Osteocyte (in vitro differentiated cells): ENCODE measurements at regions not wholly inside any gene's neighbourhood (a gene's known extent, or its start where the extent isn't known, plus 50 kb on each side); places are given as distances from the start of the nearest gene placed in this dataset.

ENCODE experiments used
- DNase-seq: peaks from one replicate; pipeline ENCODE4 v3.0.0; 2021; ENCODE audit warnings: mixed read lengths; ENCODE audit not compliant: unreplicated experiment; ENCODE audit errors: extremely low spot score
- H3K27ac Mint-ChIP-seq: one replicate; pipeline ENCODE4 v1.8.0; 2021; ENCODE audit warnings: mild to moderate bottlenecking, mixed read lengths; ENCODE audit not compliant: unreplicated experiment
- H3K27me3 Mint-ChIP-seq: one replicate; pipeline ENCODE4 v1.8.0; 2021; ENCODE audit warnings: mixed read lengths; ENCODE audit not compliant: unreplicated experiment
- H3K36me3 Mint-ChIP-seq: one replicate; pipeline ENCODE4 v1.8.0; 2021; ENCODE audit warnings: mixed read lengths; ENCODE audit not compliant: unreplicated experiment
- H3K4me1 Mint-ChIP-seq: one replicate; pipeline ENCODE4 v1.8.0; 2021; ENCODE audit warnings: mixed read lengths; ENCODE audit not compliant: unreplicated experiment
- H3K4me3 Mint-ChIP-seq: one replicate; pipeline ENCODE4 v1.8.0; 2021; ENCODE audit warnings: mild to moderate bottlenecking, moderate library complexity, mixed read lengths; ENCODE audit not compliant: unreplicated experiment
- H3K9me3 Mint-ChIP-seq: one replicate; pipeline ENCODE4 v1.8.0; 2021; ENCODE audit warnings: mixed read lengths; ENCODE audit not compliant: unreplicated experiment
- CTCF ChIP-seq: fragments of 200-600 bp; sonication (generic); IDR thresholded peaks from 2 replicates; pipeline ENCODE4 v1.5.0; 2021; ENCODE audit warnings: antibody characterized with exemption, mild to moderate bottlenecking, moderate library complexity

DNA sequence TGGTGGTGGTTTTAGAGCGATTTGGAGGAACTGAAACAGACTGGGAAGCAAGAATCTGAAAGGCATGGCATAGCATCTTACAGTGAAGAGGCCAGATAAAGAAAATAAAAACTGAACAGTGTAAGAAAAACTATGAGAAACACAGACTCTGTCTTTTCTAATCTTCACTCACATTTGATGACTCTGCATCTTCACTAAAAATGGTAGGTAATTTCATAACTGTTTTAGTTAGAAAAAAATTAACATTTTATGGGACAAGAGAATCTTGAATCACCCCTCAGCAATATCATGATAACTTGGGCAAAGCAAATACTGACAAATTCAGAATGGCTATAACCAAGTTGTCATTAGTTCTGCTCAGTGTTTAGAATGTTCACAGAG lies 812.6 kb downstream of the MCTP2 start:
- DNase-seq = no peak
- no peaks in the 10 kb centered on the region for H3K27me3 Mint-ChIP-seq
- no peak for TF ChIP-seq CTCF
- H3K4me3 Mint-ChIP-seq = no peak overlapping the region
- no peak overlapping the region for H3K27ac Mint-ChIP-seq
- H3K4me1 Mint-ChIP-seq = peaks cover 1% of the 10 kb centered on the region
- no peaks in the 10 kb centered on the region for H3K36me3 Mint-ChIP-seq
- peaks cover 12% of the 10 kb centered on the region for H3K9me3 Mint-ChIP-seq

- H3K27me3 Mint-ChIP-seq = no peaks in the 10 kb centered on the region
- no peak for DNase-seq
- H3K27ac Mint-ChIP-seq = no peak overlapping the region
- peaks cover 18% of the 10 kb centered on the region for H3K9me3 Mint-ChIP-seq
- no peaks in the 10 kb centered on the region for H3K36me3 Mint-ChIP-seq
- no peak for TF ChIP-seq CTCF
- no peak overlapping the region for H3K4me3 Mint-ChIP-seq
- peaks cover 1% of the 10 kb centered on the region for H3K4me1 Mint-ChIP-seq
Observed at GRCh38 chr15:95044745-95045417, 813.5 kb downstream of the MCTP2 start.

DNA sequence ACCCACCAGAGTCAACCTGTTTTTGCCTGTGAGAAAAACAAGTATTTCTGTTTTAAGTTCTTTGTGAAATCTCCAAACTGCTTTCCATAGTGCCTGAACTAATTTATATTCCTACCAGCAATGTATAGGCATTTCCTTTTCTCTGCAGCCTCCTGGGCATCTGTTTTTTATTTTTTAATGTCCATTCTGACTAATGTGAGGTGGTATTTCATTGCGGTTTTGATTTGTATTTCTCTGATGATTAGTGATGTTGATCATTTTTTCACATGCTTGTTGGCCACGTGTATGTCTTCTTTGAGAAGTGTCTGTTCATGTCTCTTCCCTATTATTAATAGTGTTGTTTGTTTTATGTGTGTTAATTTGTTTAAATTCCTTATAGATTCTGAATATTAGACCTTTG lies 820.5 kb downstream of the MCTP2 start:
- H3K36me3 Mint-ChIP-seq = no peaks in the 10 kb centered on the region
- H3K27me3 Mint-ChIP-seq = no peaks in the 10 kb centered on the region
- no peak overlapping the region for H3K4me3 Mint-ChIP-seq
- DNase-seq = no peak
- peaks cover 5% of the 10 kb centered on the region for H3K4me1 Mint-ChIP-seq
- no peak overlapping the region for H3K27ac Mint-ChIP-seq
- TF ChIP-seq CTCF = no peak
- peaks cover 31% of the 10 kb centered on the region for H3K9me3 Mint-ChIP-seq

DNA sequence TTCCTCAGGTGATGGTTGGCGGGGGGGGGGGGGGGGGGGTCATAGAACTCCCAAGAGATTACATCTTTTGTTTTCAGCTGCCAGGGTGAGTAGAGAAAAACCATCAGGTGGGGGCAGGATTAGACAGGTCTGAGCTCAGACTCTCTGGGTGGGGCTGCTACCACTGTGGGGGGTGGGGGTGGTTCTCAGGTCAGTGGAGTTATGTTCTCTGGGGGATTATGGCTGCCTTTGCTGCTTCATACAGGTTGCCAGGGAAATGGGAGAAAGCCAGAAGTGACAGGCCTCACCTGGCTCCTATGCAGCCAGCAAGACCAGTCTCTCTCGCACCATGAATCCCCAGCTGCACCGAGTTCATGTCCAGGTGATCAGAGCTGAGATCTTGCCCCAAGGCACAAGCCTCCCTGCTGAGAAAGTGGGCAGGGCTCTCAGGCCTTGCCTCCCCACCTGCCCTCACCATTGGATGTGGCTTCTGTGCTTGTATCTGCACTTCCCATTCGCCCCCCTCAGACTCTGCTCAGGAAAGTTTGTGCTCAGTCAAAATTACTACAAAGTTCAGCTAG lies 828.1 kb downstream of the MCTP2 start:
- no peak for TF ChIP-seq CTCF
- Mint-ChIP-seq H3K9me3 (peaks cover 12% of the 10 kb centered on the region), H3K4me3 (no peak overlapping the region), H3K27me3 (no peaks in the 10 kb centered on the region), H3K36me3 (no peaks in the 10 kb centered on the region), H3K27ac (no peak overlapping the region), H3K4me1 (no peaks in the 10 kb centered on the region)
- no peak for DNase-seq

DNA sequence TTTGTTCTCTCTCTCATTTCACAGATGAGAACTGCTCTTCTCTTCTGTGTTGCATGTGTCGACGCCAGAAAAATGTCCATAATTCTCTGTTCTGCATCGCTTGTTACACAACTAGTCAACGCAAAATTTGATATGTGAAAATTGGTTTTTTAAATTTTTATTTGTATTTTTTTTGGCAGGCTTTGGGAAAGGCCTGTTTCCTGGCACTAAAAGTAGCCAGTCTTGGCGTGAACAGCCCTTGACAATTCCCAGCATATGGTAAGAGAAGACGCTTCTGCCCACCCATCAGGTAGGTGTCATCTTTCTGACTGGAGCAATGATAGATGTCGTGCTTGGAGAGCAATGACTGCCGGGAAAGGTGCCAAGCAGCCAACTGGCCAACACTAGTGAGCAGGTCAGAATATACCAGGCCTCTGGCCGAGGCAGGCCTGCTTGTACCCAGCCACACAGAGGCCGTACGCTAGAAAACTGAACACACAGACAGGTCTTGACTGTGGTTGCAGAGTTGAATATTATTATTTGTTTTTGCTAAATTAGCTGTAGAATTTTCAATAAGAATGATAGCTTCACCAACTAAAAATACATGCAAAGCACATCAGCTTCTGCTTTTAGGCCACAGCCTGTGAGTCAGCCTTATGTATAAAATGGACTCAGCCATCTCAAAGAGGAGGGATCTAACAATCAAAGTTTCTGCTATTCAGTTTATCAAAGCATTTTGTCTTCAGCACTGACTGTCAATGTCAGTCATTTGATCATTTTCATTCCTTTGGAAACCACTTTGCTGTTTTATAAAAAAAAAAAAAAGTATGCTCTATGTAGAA lies 837.5 kb downstream of the MCTP2 start:
- H3K4me3 Mint-ChIP-seq = no peak overlapping the region
- no peaks in the 10 kb centered on the region for H3K4me1 Mint-ChIP-seq
- DNase-seq = no peak
- H3K27ac Mint-ChIP-seq = no peak overlapping the region
- H3K36me3 Mint-ChIP-seq = peaks cover 2% of the 10 kb centered on the region
- peaks cover 7% of the 10 kb centered on the region for H3K27me3 Mint-ChIP-seq
- TF ChIP-seq CTCF = no peak
- peaks cover 17% of the 10 kb centered on the region for H3K9me3 Mint-ChIP-seq
